AG04450 (cell line): ENCODE measurements at regions not wholly inside any gene's neighbourhood (a gene's known extent, or its start where the extent isn't known, plus 50 kb on each side); places are given as distances from the start of the nearest gene placed in this dataset.

Experiments
- CTCF ChIA-PET: fragments of 300-600, 350-600 bp; formaldehyde crosslinking; extraction: SDS; loops from one replicate; lab custom pipeline; 2022; ENCODE audit warnings: antibody characterized with exemption, inconsistent platforms; lab: Charles Lee
- POLR2A ChIA-PET: fragments of 350-600 bp; formaldehyde crosslinking; extraction: SDS; loops from one replicate; lab custom pipeline; 2021; ENCODE audit warnings: antibody characterized with exemption, inconsistent platforms; lab: Yijun Ruan, JAX
- DNase-seq: peaks from one replicate; pipeline ENCODE4 v3.0.0-alpha.2; 2011; ENCODE audit warnings: low read depth, low spot score
- H3K27ac ChIP-seq: one replicate; pipeline ENCODE4 v1.5.1; 2012; ENCODE audit warnings: low read depth, low read length, control low read depth
- H3K27me3 ChIP-seq: one replicate; pipeline ENCODE4 v1.6.0; 2012; ENCODE audit warnings: low read length; ENCODE audit not compliant: control insufficient read depth, insufficient read depth
- H3K4me3 ChIP-seq: 2 replicates; pipeline ENCODE4 v1.5.1; 2011; ENCODE audit warnings: mild to moderate bottlenecking, low read depth, low read length, control low read depth
- H3K9me3 ChIP-seq: 2 replicates; pipeline ENCODE4 v1.5.1; 2012; ENCODE audit warnings: low read length; ENCODE audit not compliant: control insufficient read depth, insufficient read depth
- CTCF ChIP-seq: IDR thresholded peaks from 2 replicates; pipeline ENCODE4 v1.5.1; 2011; ENCODE audit warnings: low read depth, low read length, control low read depth, inconsistent platforms

- DNase-seq = no peak
- Histone ChIP-seq H3K27me3 (no peaks in the 10 kb centered on the region), H3K9me3 (no peaks in the 10 kb centered on the region), H3K4me3 (no peak overlapping the region), H3K27ac (no peak overlapping the region)
- POLR2A ChIA-PET = no interaction called here
- TF ChIP-seq CTCF = no peak
- CTCF ChIA-PET = interaction anchor here (1.1 to 1.7 kb wide), 2 partner anchors 15 to 16 kb away, joined by 8 read pairs; no protein-coding TSS in a partner anchor
Observed at GRCh38 chr7:16933296-16934279, 51.8 kb upstream of the AGR3 start.

GRCh38 chr7:16934722-16935340 lies 53.0 kb upstream of the AGR3 start:
- no peak for DNase-seq
- ChIA-PET CTCF (interaction anchor here (0.6 kb wide), 1 partner anchor 16 kb away, joined by 3 read pairs; no protein-coding TSS in a partner anchor), POLR2A (no interaction called here)
- no peak overlapping the region for H3K4me3 ChIP-seq
- TF ChIP-seq CTCF = no peak
- H3K27ac ChIP-seq = no peak overlapping the region
- no peaks in the 10 kb centered on the region for H3K27me3 ChIP-seq
- no peaks in the 10 kb centered on the region for H3K9me3 ChIP-seq

- Histone ChIP-seq H3K4me3 (no peak overlapping the region), H3K27ac (no peak overlapping the region), H3K9me3 (no peaks in the 10 kb centered on the region), H3K27me3 (no peaks in the 10 kb centered on the region)
- TF ChIP-seq CTCF = no peak
- POLR2A ChIA-PET = no interaction called here
- CTCF ChIA-PET = interaction anchor here (0.6 kb wide), 1 partner anchor 17 kb away, joined by 3 read pairs; no protein-coding TSS in a partner anchor
- no peak for DNase-seq
Observed at GRCh38 chr7:16935341-16935735, 53.6 kb upstream of the AGR3 start.

- H3K4me3 ChIP-seq = no peak overlapping the region
- POLR2A ChIA-PET = no interaction called here
- H3K9me3 ChIP-seq = no peaks in the 10 kb centered on the region
- DNase-seq = no peak
- no peaks in the 10 kb centered on the region for H3K27me3 ChIP-seq
- TF ChIP-seq CTCF = no peak
- CTCF ChIA-PET = interaction anchor here (1.4 kb wide), 1 partner anchor 19 kb away, joined by 4 read pairs; no protein-coding TSS in a partner anchor
- no peak overlapping the region for H3K27ac ChIP-seq
Observed at GRCh38 chr7:16936626-16937422, 55.0 kb upstream of the AGR3 start.
